ENCODE measurements at regions not wholly inside any gene's neighbourhood (a gene's known extent, or its start where the extent isn't known, plus 50 kb on each side); places are given as distances from the start of the nearest gene placed in this dataset.

DNA sequence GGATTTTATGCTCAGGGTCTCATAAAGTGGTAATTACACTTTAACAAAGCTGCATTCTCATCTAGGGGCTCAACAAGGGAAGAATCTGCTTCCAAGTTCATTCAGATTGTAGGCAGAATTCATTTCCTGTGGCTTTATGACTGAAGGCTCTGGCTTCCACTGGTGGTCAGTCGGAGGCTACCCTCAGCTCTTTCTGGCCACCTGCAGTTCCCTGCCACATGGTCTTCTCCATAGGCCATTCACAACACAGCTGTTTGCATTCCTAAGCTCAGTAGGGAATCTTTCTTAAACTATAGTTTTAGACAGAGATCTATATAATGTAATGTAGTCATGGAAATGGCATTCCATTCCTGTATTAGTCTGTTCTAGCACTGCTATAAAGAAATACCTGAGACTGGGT, 973.0 kb upstream of the SLIT2 start:
- TF ChIP-seq, protein P1, sequence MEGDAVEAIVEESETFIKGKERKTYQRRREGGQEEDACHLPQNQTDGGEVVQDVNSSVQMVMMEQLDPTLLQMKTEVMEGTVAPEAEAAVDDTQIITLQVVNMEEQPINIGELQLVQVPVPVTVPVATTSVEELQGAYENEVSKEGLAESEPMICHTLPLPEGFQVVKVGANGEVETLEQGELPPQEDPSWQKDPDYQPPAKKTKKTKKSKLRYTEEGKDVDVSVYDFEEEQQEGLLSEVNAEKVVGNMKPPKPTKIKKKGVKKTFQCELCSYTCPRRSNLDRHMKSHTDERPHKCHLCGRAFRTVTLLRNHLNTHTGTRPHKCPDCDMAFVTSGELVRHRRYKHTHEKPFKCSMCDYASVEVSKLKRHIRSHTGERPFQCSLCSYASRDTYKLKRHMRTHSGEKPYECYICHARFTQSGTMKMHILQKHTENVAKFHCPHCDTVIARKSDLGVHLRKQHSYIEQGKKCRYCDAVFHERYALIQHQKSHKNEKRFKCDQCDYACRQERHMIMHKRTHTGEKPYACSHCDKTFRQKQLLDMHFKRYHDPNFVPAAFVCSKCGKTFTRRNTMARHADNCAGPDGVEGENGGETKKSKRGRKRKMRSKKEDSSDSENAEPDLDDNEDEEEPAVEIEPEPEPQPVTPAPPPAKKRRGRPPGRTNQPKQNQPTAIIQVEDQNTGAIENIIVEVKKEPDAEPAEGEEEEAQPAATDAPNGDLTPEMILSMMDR (IDR thresholded peaks at IDR 0.05; ENCODE audit: unreplicated experiment), result no peak
- DNase-seq (ENCODE audit: low spot score), result no peak
- Mint-ChIP-seq H3K36me3 (ENCODE audit: low read depth, unreplicated experiment) (peaks cover 6% of the 10 kb centered on the region), H3K4me3 (ENCODE audit: unreplicated experiment) (no peak overlapping the region), H3K4me1 (ENCODE audit: unreplicated experiment) (no peaks in the 10 kb centered on the region), H3K27me3 (ENCODE audit: unreplicated experiment) (no peaks in the 10 kb centered on the region), H3K27ac (ENCODE audit: unreplicated experiment) (no peak overlapping the region), H3K9me3 (ENCODE audit: unreplicated experiment) (peaks cover 7% of the 10 kb centered on the region)

DNA sequence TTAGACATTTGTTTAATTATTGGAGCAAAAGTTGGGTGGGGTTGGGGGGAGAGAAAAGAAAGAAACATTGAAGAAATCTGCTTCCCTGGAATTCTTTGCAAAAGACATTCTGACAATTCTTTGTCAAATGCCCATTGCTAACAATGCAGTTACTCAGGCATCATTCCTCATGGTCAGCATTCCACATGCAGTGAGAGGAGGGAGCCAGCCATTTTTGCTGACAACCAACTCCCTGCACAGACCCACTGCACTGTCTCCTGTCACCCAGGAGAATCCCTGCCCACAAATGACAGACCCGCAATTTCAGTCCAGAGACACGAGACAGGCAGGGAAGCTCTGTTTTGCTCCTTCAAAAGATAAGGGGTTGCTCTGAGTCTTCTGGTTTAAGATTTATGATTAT, 985.1 kb upstream of the SLIT2 start:
- no peaks in the 10 kb centered on the region for H3K27me3 Mint-ChIP-seq (ENCODE audit: unreplicated experiment)
- TF ChIP-seq, protein P1 (IDR thresholded peaks at IDR 0.05; ENCODE audit: unreplicated experiment), result no peak
- H3K27ac Mint-ChIP-seq (ENCODE audit: unreplicated experiment), result no peak overlapping the region
- H3K9me3 Mint-ChIP-seq (ENCODE audit: unreplicated experiment), result no peaks in the 10 kb centered on the region
- H3K36me3 Mint-ChIP-seq (ENCODE audit: low read depth, unreplicated experiment), result no peaks in the 10 kb centered on the region
- H3K4me3 Mint-ChIP-seq (ENCODE audit: unreplicated experiment), result no peak overlapping the region
- DNase-seq (ENCODE audit: low spot score), result no peak
- H3K4me1 Mint-ChIP-seq (ENCODE audit: unreplicated experiment), result no peaks in the 10 kb centered on the region

DNA sequence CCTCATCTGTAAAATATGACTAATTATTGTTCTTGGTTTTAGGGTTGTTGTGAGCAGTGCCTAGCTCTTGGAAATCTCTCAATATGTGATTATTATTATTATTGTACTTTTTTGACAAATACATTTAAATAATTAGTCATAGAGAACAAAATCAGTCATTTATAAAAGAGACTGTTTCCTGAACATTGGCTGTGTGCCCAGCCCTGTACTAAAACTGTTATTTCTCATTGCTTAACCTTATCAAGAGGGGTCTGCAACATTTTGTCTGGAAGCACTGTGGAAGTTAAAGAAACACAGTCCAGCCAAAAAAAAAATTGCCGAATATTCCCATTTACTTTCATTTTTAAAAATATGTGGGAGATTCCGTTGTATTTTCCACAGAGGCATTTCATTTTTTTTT, 989.2 kb upstream of the SLIT2 start:
- Mint-ChIP-seq H3K4me1 (ENCODE audit: unreplicated experiment) (no peaks in the 10 kb centered on the region), H3K27ac (ENCODE audit: unreplicated experiment) (no peak overlapping the region), H3K9me3 (ENCODE audit: unreplicated experiment) (peaks cover under 1% of the 10 kb centered on the region), H3K36me3 (ENCODE audit: low read depth, unreplicated experiment) (no peaks in the 10 kb centered on the region), H3K4me3 (ENCODE audit: unreplicated experiment) (no peak overlapping the region), H3K27me3 (ENCODE audit: unreplicated experiment) (no peaks in the 10 kb centered on the region)
- DNase-seq (ENCODE audit: low spot score), result no peak
- TF ChIP-seq, protein P1 (IDR thresholded peaks at IDR 0.05; ENCODE audit: unreplicated experiment), result no peak

DNA sequence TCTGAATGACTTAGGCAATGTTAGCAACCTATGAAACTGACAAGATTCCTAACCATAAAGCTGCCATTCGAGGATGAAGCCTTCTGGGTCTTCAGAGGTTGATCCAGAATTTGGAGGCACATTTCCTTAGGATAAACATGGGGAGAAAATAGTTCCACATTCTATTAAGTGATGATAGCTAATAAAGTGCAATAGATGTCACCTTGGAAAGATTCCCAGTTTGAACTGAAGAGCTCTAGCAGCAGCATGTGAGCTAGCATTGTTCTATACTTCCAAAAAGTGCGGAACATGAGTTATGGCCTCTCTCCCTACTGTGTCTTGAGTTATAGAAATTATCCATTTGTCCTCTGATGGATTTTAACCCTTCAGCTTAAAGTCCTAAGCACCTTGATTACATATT, 991.4 kb upstream of the SLIT2 start:
- no peaks in the 10 kb centered on the region for H3K36me3 Mint-ChIP-seq (ENCODE audit: low read depth, unreplicated experiment)
- H3K27ac Mint-ChIP-seq (ENCODE audit: unreplicated experiment), result no peak overlapping the region
- H3K4me1 Mint-ChIP-seq (ENCODE audit: unreplicated experiment), result no peaks in the 10 kb centered on the region
- H3K27me3 Mint-ChIP-seq (ENCODE audit: unreplicated experiment), result no peaks in the 10 kb centered on the region
- H3K9me3 Mint-ChIP-seq (ENCODE audit: unreplicated experiment), result peaks cover 4% of the 10 kb centered on the region
- TF ChIP-seq, protein P1 (IDR thresholded peaks at IDR 0.05; ENCODE audit: unreplicated experiment), result no peak
- no peak overlapping the region for H3K4me3 Mint-ChIP-seq (ENCODE audit: unreplicated experiment)
- no peak for DNase-seq (ENCODE audit: low spot score)

DNA sequence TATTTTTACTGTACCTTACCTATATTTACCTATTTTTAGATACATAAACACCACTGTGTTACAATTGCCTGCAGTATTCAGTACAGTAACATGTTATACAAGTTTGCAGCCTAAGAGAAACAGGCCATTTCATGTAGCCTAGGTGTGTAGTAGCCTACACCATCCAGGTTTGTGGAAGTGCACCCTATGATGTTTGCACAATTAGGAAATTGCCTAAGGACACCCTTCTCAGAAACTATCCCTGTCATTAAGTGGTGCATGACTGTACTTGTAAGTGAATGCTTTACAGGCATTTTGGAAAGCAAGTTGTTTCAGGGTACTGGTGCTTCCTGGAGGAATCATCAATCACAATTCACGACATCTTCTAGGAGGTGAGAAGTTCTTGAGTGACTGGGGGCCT, 991.8 kb upstream of the SLIT2 start:
- Mint-ChIP-seq H3K27me3 (ENCODE audit: unreplicated experiment) (no peaks in the 10 kb centered on the region), H3K4me1 (ENCODE audit: unreplicated experiment) (no peaks in the 10 kb centered on the region), H3K36me3 (ENCODE audit: low read depth, unreplicated experiment) (no peaks in the 10 kb centered on the region), H3K27ac (ENCODE audit: unreplicated experiment) (no peak overlapping the region), H3K9me3 (ENCODE audit: unreplicated experiment) (peaks cover 4% of the 10 kb centered on the region), H3K4me3 (ENCODE audit: unreplicated experiment) (no peak overlapping the region)
- TF ChIP-seq, protein P1 (IDR thresholded peaks at IDR 0.05; ENCODE audit: unreplicated experiment), result no peak
- DNase-seq (ENCODE audit: low spot score), result no peak

Data from endothelial cell (in vitro differentiated cells).